ENCODE measurements at regions not wholly inside any gene's neighbourhood (a gene's known extent, or its start where the extent isn't known, plus 50 kb on each side); places are given as distances from the start of the nearest gene placed in this dataset.

DNA sequence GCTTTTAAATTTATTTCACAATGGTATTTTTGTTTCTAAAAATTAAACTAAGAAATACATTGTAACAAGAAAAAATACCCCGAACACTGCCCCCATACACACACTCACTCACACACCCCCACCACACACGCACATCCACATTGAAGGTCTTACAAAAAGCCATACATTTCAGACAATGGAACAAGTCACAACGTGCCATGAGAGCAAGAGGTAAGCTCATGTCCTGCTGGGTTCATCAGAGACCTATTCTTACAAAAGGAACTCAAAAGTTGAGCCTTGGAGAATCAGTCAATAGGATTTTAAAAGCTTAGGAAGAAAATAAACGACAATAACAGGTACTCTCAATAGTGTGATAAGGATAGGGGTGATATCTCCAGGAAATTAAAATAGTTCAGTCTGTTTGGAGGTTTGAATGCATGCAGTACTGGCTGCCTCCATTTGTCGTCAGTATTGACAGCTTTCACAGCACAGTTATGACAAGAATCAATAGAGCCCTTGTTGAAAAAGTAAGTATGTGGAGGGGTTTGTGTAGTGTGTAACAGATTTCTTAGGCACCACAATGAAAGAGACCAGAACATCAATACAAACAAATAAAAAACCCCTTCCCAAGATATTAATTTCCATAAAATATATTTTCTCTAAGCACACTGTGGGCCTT, 1826.2 kb upstream of the CDH6 start:
- FAIRE-seq: no peak

DNA sequence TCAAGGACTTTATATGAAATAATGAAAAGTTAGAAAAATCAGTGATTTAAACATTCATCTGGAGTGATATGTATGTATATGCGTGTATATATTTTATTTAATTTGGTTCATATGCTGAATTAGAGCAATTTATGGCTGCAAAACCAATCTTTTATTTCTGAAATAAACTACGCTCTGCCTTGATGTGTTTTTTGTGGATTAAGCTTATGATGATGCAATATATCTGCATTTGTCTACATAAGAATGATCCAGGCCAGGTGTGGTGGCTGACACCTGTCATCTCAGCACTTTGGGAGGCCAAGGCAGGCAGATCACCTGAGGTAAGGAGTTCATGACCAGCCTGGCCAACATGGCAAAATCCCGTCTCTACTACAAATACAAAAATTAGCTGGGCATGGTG, 1842.3 kb upstream of the CDH6 start:
- FAIRE-seq: no peak

DNA sequence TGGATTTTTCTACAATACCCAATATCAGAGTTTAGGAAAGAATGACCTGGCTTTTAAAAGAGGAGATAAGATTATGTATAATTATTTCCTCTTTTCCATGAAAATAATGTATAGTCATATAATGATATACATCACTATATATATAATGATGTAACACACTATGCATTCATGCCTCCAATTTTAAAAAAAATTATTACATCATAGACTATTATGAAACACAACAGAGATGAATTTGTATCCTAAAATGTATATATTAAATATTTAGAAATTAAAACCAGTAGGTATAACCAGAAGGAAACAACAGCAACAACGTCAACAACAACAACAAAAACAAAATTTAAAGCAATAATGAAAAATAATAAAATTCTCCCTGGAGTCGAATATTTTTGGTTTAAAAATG, 1856.5 kb upstream of the CDH6 start:
- FAIRE-seq: no peak

DNA sequence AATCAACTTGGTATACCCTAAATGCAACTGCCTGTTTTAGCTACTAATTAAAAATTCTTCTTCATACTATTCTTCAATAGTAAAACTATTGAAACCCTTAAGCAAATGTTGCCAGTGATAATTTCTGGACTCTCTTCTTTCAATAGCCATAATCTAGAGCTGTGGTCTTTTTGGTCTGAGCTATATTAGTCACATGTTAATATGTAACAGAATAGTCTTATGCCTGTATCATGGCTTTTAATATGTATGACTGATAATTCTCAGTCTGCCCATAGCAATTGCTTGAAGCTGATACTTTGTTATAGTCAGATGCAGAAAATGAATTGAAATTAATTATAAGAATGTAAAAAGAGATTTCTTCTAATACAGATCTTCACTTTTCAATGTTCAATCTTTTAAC, 1871.9 kb upstream of the CDH6 start:
- FAIRE-seq: no peak

DNA sequence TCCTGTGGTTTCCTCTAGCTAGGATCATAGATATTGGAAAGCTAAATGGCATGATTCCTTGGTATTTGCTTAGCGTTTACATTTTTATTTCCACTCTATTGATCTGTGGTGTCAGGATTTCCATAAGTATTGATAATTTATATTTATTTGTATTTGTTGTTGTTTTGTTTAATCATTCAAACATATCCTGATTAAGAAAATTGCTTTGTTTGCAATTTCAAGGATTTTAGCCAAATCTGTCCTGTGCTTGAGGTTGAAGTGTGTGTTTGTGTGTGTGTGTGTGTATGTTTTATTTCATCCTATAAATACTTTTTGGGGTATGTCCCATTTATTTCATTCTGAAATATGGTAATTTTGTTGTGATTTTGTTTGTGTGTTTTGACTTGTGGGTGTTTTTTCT, 1884.1 kb upstream of the CDH6 start:
- FAIRE-seq: no peak

DNA sequence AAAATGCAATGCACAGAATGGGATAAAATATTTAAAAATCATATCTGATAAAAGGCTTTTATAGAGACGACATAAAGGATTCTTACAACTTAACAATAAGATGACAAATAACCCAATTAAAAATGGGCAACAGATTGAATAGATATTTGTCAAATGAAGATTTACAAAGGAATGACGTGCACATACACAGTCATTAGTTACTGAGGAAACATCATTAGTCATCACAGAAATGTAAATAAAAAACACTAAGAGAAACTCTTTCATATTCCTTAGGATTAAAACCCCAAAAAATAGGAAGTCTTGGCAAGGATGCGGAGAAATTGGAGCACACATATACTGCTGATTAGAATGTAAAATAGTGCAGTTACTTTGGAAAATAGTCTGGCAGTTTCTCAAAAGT, 1886.0 kb upstream of the CDH6 start:
- FAIRE-seq: no peak

DNA sequence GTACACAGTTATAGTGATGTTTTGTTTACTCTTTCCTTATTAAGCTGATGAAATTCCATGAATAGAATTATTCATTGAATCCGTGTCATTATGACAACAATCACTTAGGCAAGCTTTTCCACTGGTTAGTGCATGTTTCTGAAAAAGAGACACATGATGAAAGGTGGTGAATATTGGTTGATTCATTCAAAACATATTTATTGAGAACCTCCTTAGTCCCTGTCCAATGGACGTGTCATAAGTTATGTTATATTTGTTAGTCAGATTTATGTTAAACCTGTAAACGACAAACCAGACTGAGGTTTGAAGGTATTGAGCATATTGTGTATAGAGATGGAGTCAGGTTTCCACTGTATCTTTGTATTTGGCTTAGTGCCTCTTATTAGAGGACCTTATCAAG, 1888.9 kb upstream of the CDH6 start:
- no peak for FAIRE-seq

DNA sequence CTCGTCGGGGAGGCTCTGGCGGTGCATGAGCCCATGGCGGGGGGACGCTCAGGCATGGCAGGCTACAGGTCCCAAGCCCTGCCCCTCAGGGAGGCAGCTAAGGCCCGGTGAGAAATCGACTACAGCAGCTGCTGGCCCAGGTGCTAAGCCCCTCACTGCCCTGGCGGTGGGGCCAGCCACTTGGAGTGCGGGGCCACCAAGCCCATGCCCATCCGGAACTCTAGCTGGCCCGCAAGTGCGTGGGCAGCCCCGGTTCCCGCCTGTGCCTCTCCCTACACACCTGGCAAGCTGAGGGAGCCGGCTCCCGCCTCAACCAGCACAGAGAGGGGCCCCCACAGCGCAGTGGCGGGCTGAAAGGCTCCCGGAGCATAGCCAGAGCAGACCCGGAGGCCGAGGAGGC, 1896.9 kb upstream of the CDH6 start:
- FAIRE-seq: no peak

DNA sequence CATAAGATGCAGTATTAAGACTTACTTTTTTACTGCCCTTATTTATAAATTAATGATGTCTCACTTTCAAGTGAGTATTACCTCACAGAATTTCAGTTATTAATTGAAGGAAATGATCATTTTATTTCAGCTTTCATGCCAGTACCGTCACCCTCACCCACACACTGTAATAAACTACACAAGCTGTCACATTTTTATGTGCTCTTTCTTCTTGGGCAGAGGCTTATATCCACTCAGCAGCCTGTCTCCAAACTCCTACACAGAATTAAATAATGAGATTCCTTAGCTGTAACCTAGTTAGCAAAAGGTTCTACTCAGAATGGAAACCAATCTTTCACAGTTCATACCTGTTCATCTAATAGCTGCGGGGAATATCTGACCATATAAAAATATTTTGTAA, 1915.8 kb upstream of the CDH6 start:
- no peak for FAIRE-seq

DNA sequence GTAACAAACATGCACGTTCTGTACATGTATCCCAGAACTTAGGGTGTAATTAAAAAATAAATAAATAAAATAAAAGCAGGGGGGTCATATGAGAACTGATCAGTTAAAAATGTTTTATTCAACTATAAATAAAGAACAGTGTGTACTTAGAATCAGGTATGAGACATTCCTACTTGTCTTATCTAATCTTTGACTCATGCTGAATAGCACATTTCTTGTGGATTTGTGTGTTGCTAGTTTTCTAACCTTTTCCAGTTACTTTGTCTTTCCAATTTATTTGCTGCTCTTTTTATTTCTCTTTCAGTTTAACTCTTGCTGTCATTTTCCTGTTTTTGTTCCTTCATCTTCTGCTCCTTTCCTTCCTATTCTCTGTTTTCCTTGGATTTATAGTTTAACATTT, 1917.1 kb upstream of the CDH6 start:
- no peak for FAIRE-seq

DNA sequence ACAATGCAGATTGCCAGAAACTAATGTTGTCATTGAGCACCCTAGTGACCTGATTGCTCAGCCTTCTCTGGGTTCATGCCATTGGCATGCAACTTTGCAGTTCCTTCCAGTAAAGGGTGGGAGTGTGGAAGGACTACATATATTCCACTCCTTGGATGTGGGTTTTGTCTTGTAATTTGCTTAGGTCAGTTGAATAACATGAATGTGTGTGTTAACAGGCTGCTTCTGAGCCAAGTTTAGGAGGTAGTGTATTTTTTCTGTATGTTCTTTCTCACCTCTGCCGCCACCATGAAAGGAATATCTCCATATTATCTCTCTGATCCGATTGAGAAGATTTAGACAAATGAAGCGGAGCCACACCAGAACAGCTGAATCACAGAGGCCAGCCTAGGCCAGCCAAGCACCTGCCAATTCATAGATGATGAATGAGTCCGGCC, 1929.6 kb upstream of the CDH6 start:
- FAIRE-seq: no peak

DNA sequence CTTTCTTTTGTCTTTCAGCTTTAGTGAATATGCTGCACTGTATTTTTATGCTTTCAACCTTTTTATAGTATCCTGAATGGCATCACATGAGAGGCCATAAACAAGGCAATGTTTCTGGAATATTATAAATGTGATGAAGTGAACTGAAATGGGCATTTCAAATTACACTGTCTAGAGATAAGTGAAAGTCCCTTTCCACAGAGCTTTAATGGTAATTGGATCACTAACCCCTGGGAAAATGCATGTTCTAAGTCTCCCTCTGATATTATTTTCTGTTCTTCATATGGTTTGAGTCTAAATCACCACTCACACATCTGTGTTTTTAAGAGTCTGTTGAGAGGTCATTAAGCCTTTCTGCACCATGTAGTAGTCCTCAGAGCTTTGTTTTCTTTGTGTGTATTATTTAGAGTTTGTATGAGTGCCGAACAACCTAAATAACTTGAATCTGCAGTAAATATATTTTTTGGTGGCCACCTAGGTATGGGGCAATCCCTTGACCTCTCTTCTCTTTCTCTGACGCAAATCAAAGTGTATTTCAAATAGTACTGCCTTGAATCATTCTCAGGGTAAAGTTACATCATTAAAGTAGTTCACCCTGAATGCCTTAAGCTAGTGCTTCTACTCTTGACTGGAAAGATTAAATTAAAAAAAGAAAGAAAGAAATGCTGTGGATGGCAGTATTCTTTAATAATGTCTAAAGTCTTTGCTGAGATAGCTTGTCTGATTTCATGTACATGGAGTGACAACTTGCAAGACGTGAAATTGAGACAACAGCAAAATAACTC, 1931.0 kb upstream of the CDH6 start:
- no peak for FAIRE-seq

DNA sequence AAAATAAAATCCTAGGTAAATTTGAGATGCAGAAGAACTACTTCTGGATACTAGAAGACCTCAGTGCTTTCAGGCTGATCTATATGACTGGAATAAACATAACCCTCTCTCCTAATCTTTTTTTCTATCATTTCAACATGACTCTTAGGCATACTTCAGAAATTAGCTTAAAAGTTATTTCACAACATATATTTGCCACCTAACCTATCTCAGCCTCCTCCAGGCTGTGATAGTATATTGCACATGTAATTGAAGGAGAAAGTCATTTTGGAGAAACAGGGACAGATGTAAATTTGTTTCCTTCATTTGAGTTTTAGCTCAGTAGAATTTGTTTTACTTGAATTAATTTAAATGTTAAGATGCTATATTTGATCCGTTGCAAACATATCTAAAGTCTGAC, 1932.3 kb upstream of the CDH6 start:
- no peak for FAIRE-seq

DNA sequence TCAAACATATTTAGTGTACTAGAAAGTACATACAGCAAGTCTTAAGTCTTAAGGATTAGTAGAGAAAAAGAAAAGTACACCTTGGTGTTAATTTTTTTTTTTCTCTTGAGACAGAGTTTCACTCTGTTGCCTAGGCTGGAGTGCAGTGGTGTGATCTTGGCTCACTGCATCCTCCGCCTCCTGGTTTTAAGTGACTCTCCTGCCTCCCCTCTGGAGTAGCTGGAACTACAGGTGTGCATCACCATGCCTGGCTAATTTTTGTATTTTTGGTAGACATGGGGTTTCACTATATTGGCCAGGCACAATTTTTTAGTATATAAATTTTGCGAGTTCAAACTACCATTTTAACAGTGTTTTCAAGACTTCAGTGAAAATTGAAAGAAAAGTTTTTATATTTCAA, 1941.1 kb upstream of the CDH6 start:
- no peak for FAIRE-seq

DNA sequence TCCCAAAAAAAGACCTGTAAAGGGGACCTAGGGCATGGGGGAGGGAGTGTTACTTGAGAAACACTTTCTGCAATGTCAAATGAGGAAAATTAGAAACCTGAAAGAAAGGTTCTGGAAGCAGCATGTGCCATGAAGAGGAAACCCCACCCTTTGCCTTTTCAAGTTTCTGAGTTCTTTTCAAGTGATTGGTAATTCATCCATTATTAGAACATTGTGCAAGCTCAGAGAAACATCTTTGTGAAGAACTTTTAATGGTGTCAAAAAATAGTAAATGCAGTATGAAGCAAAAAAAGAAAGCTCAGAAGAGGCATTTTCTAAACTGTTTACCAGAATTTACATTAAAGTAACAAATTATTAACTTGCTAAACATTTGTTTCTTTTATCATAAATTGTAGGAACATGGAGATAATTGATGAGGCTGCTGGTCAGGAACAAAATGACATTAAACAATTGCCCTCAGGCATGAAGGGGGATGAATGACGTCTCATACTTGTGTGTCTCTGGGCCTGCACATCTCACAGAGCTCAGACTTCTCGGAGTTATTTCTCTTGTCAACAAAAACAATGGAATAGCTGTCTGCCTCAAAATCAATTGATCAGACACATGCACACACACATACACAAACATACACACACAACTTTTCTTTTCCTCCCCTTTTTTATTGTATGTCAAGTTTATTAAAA, 1946.0 kb upstream of the CDH6 start:
- FAIRE-seq: no peak

DNA sequence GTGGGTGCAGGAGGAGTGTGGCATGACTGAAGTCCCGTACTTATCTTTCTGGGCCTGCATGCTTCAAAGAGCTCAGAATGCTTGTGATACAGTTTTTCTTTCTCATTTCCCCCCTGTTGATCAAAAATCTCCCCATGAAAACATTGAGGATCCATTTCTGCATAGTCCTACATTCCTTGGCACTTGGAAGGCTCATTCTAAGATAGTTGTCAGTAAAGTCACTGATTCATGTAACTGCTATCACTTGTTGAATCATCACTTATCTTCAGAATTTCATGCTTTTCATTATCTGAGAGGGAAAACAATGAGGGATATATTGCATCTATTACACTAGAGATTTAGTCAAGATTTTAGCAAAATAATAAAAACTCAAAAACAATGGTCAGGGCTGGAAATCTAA, 1953.1 kb upstream of the CDH6 start:
- no peak for FAIRE-seq

DNA sequence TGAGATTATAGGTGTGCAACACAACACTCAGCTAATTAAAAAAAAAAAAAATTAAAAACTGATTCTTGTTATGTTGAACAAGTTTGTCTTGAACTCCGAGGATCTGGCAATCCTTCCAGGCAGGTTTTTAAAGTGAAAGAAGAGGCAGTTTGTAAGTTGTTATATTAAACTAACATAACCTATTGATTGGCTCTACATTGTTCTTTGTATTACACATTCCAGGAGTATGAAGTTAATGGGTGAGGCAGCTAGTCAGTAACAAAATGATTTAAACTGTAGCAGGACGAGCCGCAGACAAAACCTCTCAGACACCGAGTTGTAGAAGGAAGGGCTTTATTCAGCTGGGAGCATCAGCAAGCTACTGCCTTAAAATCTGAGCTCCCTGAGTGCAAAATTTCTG, 1953.9 kb upstream of the CDH6 start:
- FAIRE-seq: no peak

DNA sequence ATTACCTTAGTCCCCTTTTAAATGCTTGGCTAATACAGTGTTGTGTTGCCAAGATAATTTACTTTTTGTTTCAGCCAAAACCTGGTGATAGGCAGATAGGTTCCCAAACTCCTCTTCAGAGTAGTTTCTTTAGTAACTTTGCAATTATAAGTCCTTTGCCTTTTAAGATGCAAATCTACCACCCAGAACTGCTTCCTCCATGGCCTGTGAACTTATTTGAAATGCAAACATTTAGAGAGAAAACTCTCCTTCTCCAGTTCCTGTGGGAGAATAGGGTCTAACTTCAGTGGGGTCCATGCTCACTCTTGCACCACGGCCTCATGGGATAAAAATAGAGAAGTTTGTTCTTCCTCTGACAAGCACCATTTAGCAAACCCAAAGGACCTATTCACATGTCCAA, 1955.4 kb upstream of the CDH6 start:
- FAIRE-seq: no peak

DNA sequence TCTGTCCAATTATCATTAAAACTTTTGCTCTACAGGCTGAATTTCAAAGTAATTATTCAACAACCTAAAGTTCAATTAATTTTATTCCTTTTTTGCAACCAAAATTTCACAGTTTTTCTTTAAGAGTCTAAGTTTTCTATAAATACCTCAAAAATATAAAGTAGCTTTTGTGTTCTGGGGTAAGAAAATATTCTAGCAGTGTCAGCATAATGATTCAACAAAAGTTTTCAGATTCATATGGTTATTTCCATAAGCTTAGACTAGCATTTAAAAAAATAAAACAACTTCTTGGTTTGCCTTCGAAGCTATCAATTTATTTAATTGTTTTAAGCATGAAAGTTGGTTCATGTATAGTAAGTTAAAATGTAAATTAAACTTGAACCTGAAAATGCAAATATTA, 1962.3 kb upstream of the CDH6 start:
- FAIRE-seq: no peak

DNA sequence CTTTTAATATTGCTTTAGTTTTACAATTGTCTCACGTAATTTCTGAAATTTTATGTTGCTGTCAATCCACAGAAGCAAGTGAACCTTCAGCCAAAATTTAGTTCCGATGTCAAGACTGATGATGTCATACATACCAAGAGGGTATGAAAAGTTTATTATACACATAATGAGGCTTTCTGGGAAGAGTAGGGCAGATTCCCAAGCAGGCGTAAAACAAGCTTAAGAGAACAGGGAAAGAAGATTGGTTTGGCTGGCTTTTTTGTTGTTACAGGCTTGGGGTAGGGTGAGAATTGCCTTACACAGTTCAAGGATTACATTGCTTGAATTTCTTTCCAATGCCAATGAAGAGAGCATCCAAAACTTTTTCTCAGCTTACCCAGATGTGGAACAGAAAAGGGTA, 1962.9 kb upstream of the CDH6 start:
- no peak for FAIRE-seq

DNA sequence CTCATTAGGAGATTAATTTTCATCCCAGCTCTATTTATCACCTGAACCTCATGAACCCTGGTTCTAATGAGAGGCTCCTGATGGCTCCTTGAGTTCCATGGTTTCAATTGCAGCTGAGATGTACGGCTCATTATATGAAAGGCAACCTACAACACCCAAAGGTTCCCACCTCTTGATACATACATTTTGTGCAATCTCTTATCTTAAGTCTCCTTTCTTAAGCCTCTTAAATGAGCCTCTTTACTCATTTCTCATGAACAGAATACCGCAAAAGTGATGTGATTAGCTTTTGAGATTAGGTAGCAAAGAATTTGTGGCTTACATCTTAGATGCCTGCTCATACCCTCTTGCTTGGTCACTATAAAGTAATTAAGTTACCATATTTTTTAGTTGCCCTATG, 1964.0 kb upstream of the CDH6 start:
- FAIRE-seq: no peak

DNA sequence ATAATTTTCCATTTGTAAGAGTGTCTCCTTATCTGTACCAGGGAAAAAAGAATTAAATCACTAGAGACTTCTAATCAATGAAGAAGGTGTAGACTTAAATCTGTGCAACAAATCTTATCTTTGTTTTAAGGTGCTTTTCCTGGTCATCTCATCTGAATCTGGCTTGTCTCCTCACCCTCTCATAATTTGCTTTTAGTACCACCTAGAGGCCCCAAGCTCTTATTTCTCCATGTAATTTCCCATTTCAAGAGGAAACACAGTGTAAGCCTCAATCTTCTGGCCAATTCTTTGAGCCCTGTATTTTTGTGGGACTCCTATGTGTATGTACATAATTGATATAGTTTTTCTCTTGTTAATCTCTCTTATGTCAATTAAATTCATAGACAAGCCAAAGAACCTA, 1975.3 kb upstream of the CDH6 start:
- no peak for FAIRE-seq

DNA sequence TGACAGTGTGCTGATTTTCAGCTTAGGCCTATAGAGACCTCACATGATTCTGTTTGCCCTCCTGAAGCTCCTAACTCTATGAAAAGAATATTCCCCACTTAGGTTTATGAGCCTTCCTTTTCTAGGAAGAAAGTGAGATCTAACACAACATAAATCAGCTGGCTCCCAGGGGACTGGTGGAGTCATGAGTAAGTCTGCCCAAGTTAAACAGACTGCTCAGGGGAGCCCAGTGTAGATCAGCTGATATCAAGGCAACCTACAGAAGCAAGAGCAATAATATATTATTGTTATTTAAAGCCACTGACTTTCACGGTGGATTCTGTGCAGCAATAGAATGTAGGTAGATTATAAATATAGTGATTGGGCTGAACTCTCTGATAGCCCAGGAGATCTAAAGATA, 1978.6 kb upstream of the CDH6 start:
- FAIRE-seq: no peak

DNA sequence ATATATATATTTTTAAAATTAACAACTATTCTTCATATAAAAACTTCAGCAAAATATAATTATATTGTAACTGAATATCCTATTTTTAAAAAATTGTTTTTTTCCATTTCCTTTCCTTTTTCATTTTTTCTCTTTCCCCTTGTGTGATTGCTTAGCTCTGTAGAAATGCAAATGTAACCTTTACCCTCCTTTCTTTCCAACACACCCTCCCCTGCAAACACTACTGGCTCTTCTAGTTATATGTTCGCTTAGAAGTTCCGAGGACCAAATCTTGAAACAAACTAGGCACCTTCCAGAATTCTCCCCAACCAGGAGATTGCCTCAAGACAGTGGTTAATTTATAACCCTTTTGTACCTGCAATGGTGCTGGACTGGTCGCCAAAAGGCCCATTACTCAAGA, 1980.0 kb upstream of the CDH6 start:
- no peak for FAIRE-seq

All from G401.6 (cell line).